ENCODE measurements at regions not wholly inside any gene's neighbourhood (a gene's known extent, or its start where the extent isn't known, plus 50 kb on each side); places are given as distances from the start of the nearest gene placed in this dataset.

DNA sequence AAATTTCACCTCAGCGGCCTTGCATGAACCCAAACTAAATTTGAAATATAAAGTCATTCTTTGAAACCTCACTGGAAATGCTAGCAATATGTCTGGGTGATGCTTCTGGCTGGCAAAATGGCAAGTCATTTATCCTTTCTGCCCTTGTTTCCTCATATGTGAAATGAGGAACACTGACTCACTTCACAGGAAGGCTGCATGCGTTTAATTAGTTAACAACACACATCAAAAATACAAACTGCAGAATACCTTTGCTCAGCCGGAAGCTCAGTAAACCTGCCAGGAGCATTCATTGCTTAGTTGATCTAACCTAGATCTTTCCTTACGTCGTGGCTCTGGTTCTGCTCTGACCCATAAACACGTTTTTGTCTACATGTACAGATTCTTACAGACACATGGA, 214.2 kb upstream of the ACVR2A start:
- no peak for TF ChIP-seq ZNF70 (CRISPR knock-in tag; IDR thresholded peaks at IDR 0.05)
- TF ChIP-seq, protein P1, sequence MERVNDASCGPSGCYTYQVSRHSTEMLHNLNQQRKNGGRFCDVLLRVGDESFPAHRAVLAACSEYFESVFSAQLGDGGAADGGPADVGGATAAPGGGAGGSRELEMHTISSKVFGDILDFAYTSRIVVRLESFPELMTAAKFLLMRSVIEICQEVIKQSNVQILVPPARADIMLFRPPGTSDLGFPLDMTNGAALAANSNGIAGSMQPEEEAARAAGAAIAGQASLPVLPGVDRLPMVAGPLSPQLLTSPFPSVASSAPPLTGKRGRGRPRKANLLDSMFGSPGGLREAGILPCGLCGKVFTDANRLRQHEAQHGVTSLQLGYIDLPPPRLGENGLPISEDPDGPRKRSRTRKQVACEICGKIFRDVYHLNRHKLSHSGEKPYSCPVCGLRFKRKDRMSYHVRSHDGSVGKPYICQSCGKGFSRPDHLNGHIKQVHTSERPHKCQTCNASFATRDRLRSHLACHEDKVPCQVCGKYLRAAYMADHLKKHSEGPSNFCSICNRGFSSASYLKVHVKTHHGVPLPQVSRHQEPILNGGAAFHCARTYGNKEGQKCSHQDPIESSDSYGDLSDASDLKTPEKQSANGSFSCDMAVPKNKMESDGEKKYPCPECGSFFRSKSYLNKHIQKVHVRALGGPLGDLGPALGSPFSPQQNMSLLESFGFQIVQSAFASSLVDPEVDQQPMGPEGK (CRISPR knock-in tag; IDR thresholded peaks at IDR 0.05; ENCODE audit: borderline replicate concordance) = no peak
- TF ChIP-seq BACH2 (CRISPR knock-in tag; IDR thresholded peaks at IDR 0.05; ENCODE audit: borderline replicate concordance) = no peak
- TF ChIP-seq, protein P2, sequence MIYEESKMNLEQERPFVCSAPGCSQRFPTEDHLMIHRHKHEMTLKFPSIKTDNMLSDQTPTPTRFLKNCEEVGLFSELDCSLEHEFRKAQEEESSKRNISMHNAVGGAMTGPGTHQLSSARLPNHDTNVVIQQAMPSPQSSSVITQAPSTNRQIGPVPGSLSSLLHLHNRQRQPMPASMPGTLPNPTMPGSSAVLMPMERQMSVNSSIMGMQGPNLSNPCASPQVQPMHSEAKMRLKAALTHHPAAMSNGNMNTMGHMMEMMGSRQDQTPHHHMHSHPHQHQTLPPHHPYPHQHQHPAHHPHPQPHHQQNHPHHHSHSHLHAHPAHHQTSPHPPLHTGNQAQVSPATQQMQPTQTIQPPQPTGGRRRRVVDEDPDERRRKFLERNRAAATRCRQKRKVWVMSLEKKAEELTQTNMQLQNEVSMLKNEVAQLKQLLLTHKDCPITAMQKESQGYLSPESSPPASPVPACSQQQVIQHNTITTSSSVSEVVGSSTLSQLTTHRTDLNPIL (CRISPR knock-in tag; IDR thresholded peaks at IDR 0.05; ENCODE audit: low read depth) = no peak
